Upper lobe of right lung (tissue), 1 donor: ENCODE measurements at regions not wholly inside any gene's neighbourhood (a gene's known extent, or its start where the extent isn't known, plus 50 kb on each side); places are given as distances from the start of the nearest gene placed in this dataset.

Experiments
- ATAC-seq: fragments of 200-7000 bp; cut with Tn5 transposase; one replicate; pipeline ENCODE4 v1.9.1; 2020; ENCODE audit warnings: mild to moderate bottlenecking, moderate library complexity
- DNase-seq: peaks from one replicate; pipeline ENCODE4 v3.0.0-alpha.2; 2020
- H3K27ac ChIP-seq: fragments of 200-600 bp; one replicate; pipeline ENCODE4 v1.8.0; 2022
- H3K27me3 ChIP-seq: fragments of 200-600 bp; one replicate; pipeline ENCODE4 v1.8.0; 2022; ENCODE audit warnings: mild to moderate bottlenecking
- H3K36me3 ChIP-seq: fragments of 200-600 bp; one replicate; pipeline ENCODE4 v1.8.0; 2022
- H3K4me1 ChIP-seq: fragments of 200-600 bp; one replicate; pipeline ENCODE4 v1.8.0; 2022
- H3K4me3 ChIP-seq: fragments of 200-600 bp; one replicate; pipeline ENCODE4 v1.8.0; 2022; ENCODE audit warnings: mild to moderate bottlenecking
- H3K9me3 ChIP-seq: fragments of 200-600 bp; one replicate; pipeline ENCODE4 v1.8.0; 2022
- intact Hi-C: fragments of 100-400 bp; cut with DNase I; formaldehyde crosslinking; loops from one replicate; pipeline ENCODE4 v1.11.0; 2022
- TF ChIP-seq, protein P1 (sequence below): fragments of 200-600 bp; IDR thresholded peaks from one replicate; pipeline ENCODE4 v1.8.0; 2022; ENCODE audit warnings: antibody characterized with exemption
- donor health status: DM: no; HTN: yes; CAD: no; lungs with severe emphysema.

DNA sequence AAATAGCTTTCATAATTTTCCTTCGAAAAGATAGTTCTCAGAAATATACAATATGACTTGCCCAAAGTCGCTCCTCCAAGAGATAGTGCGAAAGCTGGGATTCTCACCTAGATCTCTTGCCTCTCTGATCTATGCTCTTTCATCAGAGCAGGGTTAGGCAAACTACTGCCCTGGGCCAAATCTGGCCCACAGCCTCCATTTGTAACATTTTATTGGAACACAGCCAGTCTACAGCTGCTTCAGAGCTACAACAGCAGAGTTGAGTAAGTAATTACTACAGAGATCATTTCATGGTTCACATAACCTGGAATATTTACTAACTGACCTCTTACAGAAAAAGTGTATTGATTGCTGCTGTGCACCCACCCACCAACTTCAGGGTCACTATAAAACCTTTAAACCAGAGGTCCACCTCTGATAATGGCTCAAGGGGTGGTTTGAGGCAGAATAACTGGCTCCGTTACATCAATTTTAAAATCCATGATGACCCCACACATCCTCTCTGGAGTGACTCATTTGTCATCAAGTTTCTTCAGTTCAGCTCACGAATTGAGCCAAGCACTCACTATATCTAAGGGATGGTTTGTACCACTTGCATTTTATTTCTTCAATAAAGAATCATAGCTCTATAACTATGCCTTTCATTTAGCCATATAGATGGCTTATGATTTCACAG is 1019.0 kb downstream of the XPNPEP1 start:
- DNase-seq (no peak), ATAC-seq (no peak)
- Histone ChIP-seq H3K4me1 (no peaks in the 10 kb centered on the region), H3K9me3 (no peaks in the 10 kb centered on the region), H3K27me3 (no peaks in the 10 kb centered on the region), H3K36me3 (no peaks in the 10 kb centered on the region), H3K27ac (no peak overlapping the region), H3K4me3 (no peak overlapping the region)
- TF ChIP-seq, protein P1, sequence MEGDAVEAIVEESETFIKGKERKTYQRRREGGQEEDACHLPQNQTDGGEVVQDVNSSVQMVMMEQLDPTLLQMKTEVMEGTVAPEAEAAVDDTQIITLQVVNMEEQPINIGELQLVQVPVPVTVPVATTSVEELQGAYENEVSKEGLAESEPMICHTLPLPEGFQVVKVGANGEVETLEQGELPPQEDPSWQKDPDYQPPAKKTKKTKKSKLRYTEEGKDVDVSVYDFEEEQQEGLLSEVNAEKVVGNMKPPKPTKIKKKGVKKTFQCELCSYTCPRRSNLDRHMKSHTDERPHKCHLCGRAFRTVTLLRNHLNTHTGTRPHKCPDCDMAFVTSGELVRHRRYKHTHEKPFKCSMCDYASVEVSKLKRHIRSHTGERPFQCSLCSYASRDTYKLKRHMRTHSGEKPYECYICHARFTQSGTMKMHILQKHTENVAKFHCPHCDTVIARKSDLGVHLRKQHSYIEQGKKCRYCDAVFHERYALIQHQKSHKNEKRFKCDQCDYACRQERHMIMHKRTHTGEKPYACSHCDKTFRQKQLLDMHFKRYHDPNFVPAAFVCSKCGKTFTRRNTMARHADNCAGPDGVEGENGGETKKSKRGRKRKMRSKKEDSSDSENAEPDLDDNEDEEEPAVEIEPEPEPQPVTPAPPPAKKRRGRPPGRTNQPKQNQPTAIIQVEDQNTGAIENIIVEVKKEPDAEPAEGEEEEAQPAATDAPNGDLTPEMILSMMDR, result no peak
- intact Hi-C loops, result no loop called here

- no peaks in the 10 kb centered on the region for H3K4me1 ChIP-seq
- TF ChIP-seq, protein P1, result no peak
- intact Hi-C loops, result no loop called here
- ATAC-seq (no peak), DNase-seq (no peak)
- H3K9me3 ChIP-seq, result no peaks in the 10 kb centered on the region
- H3K27ac ChIP-seq, result no peak overlapping the region
- H3K4me3 ChIP-seq, result no peak overlapping the region
- H3K27me3 ChIP-seq, result no peaks in the 10 kb centered on the region
- H3K36me3 ChIP-seq, result no peaks in the 10 kb centered on the region
Measured at GRCh38 chr10:108902619-108903285, 1020.6 kb downstream of the XPNPEP1 start.

GRCh38 chr10:108901781-108902618 is 1021.3 kb downstream of the XPNPEP1 start:
- Histone ChIP-seq H3K27ac (no peak overlapping the region), H3K4me3 (no peak overlapping the region), H3K27me3 (no peaks in the 10 kb centered on the region), H3K4me1 (no peaks in the 10 kb centered on the region), H3K36me3 (no peaks in the 10 kb centered on the region), H3K9me3 (no peaks in the 10 kb centered on the region)
- ATAC-seq (no peak), DNase-seq (no peak)
- intact Hi-C loops, result no loop called here
- TF ChIP-seq, protein P1, result no peak

GRCh38 chr10:108899670-108900069 is 1023.6 kb downstream of the XPNPEP1 start:
- DNase-seq, result no peak
- no peaks in the 10 kb centered on the region for H3K36me3 ChIP-seq
- no peak overlapping the region for H3K4me3 ChIP-seq
- intact Hi-C loops, result no loop called here
- no peak for ATAC-seq
- TF ChIP-seq, protein P1, result no peak
- no peaks in the 10 kb centered on the region for H3K4me1 ChIP-seq
- H3K27me3 ChIP-seq, result no peaks in the 10 kb centered on the region
- H3K9me3 ChIP-seq, result no peaks in the 10 kb centered on the region
- no peak overlapping the region for H3K27ac ChIP-seq

DNA sequence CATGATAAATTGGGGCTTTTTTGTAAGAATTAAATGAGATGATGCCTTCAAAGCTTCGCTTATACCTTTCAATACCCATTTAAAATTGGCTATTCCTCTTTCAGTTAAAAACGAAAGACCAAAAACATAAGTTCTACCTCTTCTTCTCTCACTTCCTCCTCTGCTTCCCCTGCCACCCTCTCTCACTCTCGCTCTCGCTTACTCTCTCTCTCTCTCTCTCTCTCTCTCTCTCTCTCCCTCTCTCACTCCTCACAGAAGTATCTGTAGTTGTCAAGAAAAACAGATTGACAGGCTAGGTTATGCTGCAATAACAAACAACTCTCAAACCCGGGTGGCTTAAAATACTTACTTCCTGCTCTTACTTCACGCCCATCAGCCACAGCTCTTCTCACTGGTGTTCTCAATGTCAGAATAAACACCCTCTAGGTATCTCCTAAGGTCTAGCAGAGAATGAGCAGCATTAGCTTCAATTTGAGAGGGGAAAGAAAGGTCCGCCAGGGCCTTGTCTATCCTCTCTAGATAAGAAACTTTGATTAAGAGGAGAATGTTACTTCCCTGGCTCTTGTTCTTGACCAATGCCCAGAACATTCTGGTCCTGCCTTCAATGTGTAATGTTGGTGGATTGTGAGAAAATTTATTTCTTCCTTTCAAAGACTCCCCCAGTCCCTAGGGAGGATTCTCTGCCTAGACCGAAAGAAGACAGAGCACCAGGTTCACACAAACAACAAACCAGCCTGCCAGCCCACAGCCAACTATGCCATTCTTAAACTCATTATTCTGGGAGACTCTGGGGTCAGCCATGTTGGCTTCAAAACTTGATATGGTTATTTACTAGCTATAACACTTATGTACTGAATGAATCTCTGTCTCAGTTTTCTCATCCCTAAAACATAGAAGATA is 1028.7 kb downstream of the XPNPEP1 start:
- ATAC-seq, result no peak
- TF ChIP-seq, protein P1, result no peak
- no peaks in the 10 kb centered on the region for H3K4me1 ChIP-seq
- intact Hi-C loops, result no loop called here
- H3K27ac ChIP-seq, result no peak overlapping the region
- no peaks in the 10 kb centered on the region for H3K9me3 ChIP-seq
- no peaks in the 10 kb centered on the region for H3K36me3 ChIP-seq
- H3K4me3 ChIP-seq, result no peak overlapping the region
- no peak for DNase-seq
- H3K27me3 ChIP-seq, result no peaks in the 10 kb centered on the region
